Gastroesophageal sphincter (tissue), 4 donors: ENCODE measurements at regions not wholly inside any gene's neighbourhood (a gene's known extent, or its start where the extent isn't known, plus 50 kb on each side); places are given as distances from the start of the nearest gene placed in this dataset.

Source experiments
- ATAC-seq: fragments of 150-250 bp; one replicate; pipeline ENCODE4 v1.9.1; 2016; ENCODE audit warnings: mild to moderate bottlenecking, moderate library complexity
- H3K27ac ChIP-seq, 4 donors: fragments of 200-600 bp; sonication (generic) in 3 of 4; 1 replicate in 3 of 4; 2 replicates in 1 of 4; pipeline ENCODE4 v1.5.1; 2016 to 2019
- H3K27me3 ChIP-seq: fragments of 200-600 bp; sonication (generic); one replicate; pipeline ENCODE4 v1.5.1; 2019
- H3K36me3 ChIP-seq, 2 donors: fragments of 200-600 bp; sonication (generic); one replicate each; pipeline ENCODE4 v1.5.1; 2019; ENCODE audit warnings: control low read depth in 1 of 2
- H3K4me1 ChIP-seq, 3 donors: fragments of 200-600 bp; sonication (generic); 1 replicate in 2 of 3; 2 replicates in 1 of 3; pipeline ENCODE4 v1.5.1; 2016 to 2019; ENCODE audit warnings: control low read depth in 2 of 3
- H3K4me3 ChIP-seq, 2 donors: fragments of 200-600 bp; sonication (generic); one replicate each; pipeline ENCODE4 v1.5.1; 2019; ENCODE audit warnings: mild to moderate bottlenecking in 1 of 2, moderate library complexity in 1 of 2
- H3K9me3 ChIP-seq, 3 donors: fragments of 200-600 bp; sonication (generic); one replicate each; pipeline ENCODE4 v1.5.1; 2017 to 2019; ENCODE audit warnings: control low read depth in 2 of 3
- CTCF ChIP-seq, 4 experiments: fragments of 200-600 bp in 2 of 4; fragments of 450-650 bp in 2 of 4; sonication (generic) in 1 of 4; IDR thresholded peaks; one replicate each; pipeline ENCODE4 v1.5.1; 2017 to 2019; ENCODE audit warnings: antibody characterized with exemption in 4 of 4, mild to moderate bottlenecking in 2 of 4, moderate library complexity in 2 of 4
- EP300 ChIP-seq: sonication (generic); formaldehyde crosslinking; IDR thresholded peaks from one replicate; pipeline ENCODE4 v1.6.1; 2017; ENCODE audit warnings: antibody characterized with exemption, mild to moderate bottlenecking
- POLR2A ChIP-seq, 2 donors: fragments of 450-650 bp; IDR thresholded peaks; one replicate each; pipeline ENCODE4 v1.6.1; 2017; ENCODE audit warnings: antibody characterized with exemption in 2 of 2, mild to moderate bottlenecking in 2 of 2, moderate library complexity in 1 of 2
- POLR2AphosphoS5 ChIP-seq: sonication (generic); formaldehyde crosslinking; IDR thresholded peaks from one replicate; pipeline ENCODE4 v1.6.1; 2017; ENCODE audit warnings: antibody characterized with exemption
- WGBS, 2 donors: methylation state at CpG; one replicate each; pipeline ENCODE4 v1.1.5; 2018; ENCODE audit warnings: low coverage in 1 of 2; 5-methylcytosine and 5-hydroxymethylcytosine counted together

GRCh38 chr18:78126536-78126935 is 853.1 kb upstream of the SALL3 start:
- Histone ChIP-seq H3K4me1 (no peaks in the 10 kb centered on the region), H3K4me3 (no peak overlapping the region), H3K27me3 (peaks cover 28% of the 10 kb centered on the region), H3K27ac (no peak overlapping the region), H3K36me3 (no peaks in the 10 kb centered on the region), H3K9me3 (no peaks in the 10 kb centered on the region)
- no peak for TF ChIP-seq POLR2AphosphoS5
- TF ChIP-seq CTCF (IDR thresholded peaks at IDR 0.05) = no peak
- TF ChIP-seq EP300 = no peak
- no peak for TF ChIP-seq POLR2A (IDR thresholded peaks at IDR 0.05)
- 57% methylated on average over 16 of the region's 21 CpGs; no CpG with 5 or more reads in 1 of the 2 donors for WGBS, 2 donors
- ATAC-seq = no peak

GRCh38 chr18:78127041-78127440 is 852.6 kb upstream of the SALL3 start:
- peaks cover 28% of the 10 kb centered on the region for H3K27me3 ChIP-seq
- TF ChIP-seq EP300 (no peak), CTCF (IDR thresholded peaks at IDR 0.05) (no peak), POLR2AphosphoS5 (no peak), POLR2A (IDR thresholded peaks at IDR 0.05) (no peak)
- no peak for ATAC-seq
- no peak overlapping the region for H3K27ac ChIP-seq
- no peaks in the 10 kb centered on the region for H3K4me1 ChIP-seq
- no peaks in the 10 kb centered on the region for H3K36me3 ChIP-seq
- no peaks in the 10 kb centered on the region for H3K9me3 ChIP-seq
- no peak overlapping the region for H3K4me3 ChIP-seq
- 80% methylated on average over 2 of the region's 20 CpGs; no CpG with 5 or more reads in 1 of the 2 donors for WGBS, 2 donors

DNA sequence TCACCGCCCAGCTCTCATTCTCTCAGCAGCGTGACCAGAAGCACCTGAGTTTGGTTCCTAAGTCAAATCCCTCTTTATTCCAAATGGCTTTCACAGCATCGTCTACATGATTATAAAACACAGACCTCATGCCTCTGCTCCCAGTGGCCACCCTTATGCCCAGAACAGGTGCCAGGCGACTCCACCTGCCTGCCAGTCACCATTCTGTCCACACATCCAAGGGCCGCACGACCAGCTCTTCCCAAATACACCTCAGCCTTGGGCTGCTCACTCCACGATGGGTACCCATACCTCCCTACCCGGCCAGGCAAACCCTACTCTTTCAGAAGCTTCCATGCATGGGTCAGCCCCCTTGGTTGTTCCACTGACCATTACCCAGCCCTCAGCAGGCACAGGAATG is 851.6 kb upstream of the SALL3 start:
- WGBS, 2 donors = 93 to 100% methylated on average over 1 to 6 of the region's 8 CpGs
- H3K27me3 ChIP-seq = peaks cover 28% of the 10 kb centered on the region
- H3K9me3 ChIP-seq = no peaks in the 10 kb centered on the region
- no peaks in the 10 kb centered on the region for H3K4me1 ChIP-seq
- no peak overlapping the region for H3K27ac ChIP-seq
- no peak overlapping the region for H3K4me3 ChIP-seq
- H3K36me3 ChIP-seq = no peaks in the 10 kb centered on the region
- ATAC-seq = no peak
- TF ChIP-seq CTCF (IDR thresholded peaks at IDR 0.05) = no peak
- no peak for TF ChIP-seq EP300
- no peak for TF ChIP-seq POLR2A (IDR thresholded peaks at IDR 0.05)
- TF ChIP-seq POLR2AphosphoS5 = no peak

DNA sequence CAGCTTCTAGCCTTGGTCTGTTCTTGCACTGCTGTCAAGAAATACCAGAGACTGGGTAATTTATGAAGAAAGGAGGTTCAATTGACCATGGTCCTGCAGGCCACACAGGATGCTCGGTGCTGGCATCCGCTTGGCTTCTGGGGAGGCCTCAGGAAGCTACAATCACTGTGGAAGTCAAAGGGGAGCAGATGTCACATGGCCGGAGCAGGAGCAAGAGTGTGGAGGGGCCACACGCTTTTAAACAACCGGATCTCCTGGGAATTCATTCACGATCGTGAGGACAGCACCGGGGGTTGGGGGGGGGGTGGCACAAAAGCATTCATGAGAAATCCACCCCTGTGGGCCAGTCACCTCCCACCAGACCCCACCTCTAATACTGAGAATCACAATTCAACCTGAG is 850.4 kb upstream of the SALL3 start:
- peaks cover 28% of the 10 kb centered on the region for H3K27me3 ChIP-seq
- H3K4me3 ChIP-seq = no peak overlapping the region
- H3K36me3 ChIP-seq = no peaks in the 10 kb centered on the region
- H3K4me1 ChIP-seq = no peaks in the 10 kb centered on the region
- TF ChIP-seq POLR2AphosphoS5 = no peak
- TF ChIP-seq CTCF (IDR thresholded peaks at IDR 0.05) = no peak
- TF ChIP-seq POLR2A (IDR thresholded peaks at IDR 0.05) = no peak
- no peak for TF ChIP-seq EP300
- no peaks in the 10 kb centered on the region for H3K9me3 ChIP-seq
- no peak overlapping the region for H3K27ac ChIP-seq
- no peak for ATAC-seq
- 79% methylated on average over 2 of the region's 8 CpGs; no CpG with 5 or more reads in 1 of the 2 donors for WGBS, 2 donors

DNA sequence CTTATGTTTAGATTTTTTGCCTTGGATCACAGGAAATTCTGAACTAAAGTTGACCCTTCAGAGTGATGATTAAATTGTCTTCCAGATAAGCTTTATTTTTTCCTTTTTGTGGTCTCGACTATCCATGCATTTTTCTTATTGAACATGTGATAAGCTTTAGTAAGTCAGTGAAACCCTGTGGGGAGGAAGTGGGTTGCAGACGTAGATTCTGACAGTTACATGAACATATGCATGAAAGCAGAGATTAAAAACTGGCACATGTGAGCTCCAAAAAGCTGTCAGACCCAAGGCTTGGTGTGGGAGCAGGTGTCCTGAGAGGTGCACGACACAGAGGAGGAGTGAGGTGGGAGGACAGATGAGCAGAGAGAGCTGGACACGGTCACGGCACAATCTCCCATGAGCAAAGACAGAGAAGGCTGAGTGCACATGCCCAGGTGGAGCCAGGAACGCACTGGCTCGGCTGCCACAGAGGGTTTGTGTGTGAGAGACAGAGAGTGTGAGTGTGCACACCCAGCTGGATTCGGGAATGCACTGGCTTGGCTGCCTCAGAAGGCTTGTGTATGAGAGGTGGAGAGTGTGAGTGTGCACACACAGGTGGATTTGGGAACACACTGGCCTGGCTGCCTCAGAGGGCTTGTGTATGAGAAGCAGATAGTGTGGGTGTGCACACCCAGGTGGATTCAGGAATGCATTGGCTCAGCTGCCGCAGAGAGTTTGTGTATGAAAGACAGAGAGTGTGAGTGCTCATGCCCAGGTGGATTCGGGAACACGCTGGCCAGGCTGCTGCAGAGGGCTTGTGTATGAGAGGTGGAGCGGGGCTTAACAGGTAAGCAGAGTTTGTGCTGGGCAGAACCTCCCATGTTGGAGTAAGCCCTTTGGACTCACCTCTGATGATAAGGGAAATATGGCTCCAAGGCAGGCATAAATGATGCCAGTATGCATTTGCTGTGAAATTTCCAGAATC is 849.1 kb upstream of the SALL3 start:
- no peaks in the 10 kb centered on the region for H3K4me1 ChIP-seq
- ATAC-seq = no peak

More for the DNA sequence above, 849.1 kb upstream of the SALL3 start:
- H3K27ac ChIP-seq = no peak overlapping the region
- H3K4me3 ChIP-seq = no peak overlapping the region
- no peaks in the 10 kb centered on the region for H3K9me3 ChIP-seq
- WGBS, 2 donors = 34 to 44% methylated on average over 7 to 12 of the region's 12 CpGs
- H3K27me3 ChIP-seq = peaks cover 33% of the 10 kb centered on the region
- H3K36me3 ChIP-seq = no peaks in the 10 kb centered on the region
- TF ChIP-seq POLR2AphosphoS5 = no peak
- TF ChIP-seq CTCF (IDR thresholded peaks at IDR 0.05) = no peak
- TF ChIP-seq EP300 = no peak
- TF ChIP-seq POLR2A (IDR thresholded peaks at IDR 0.05) = no peak
